ENCODE measurements at regions not wholly inside any gene's neighbourhood (a gene's known extent, or its start where the extent isn't known, plus 50 kb on each side); places are given as distances from the start of the nearest gene placed in this dataset.

DNA sequence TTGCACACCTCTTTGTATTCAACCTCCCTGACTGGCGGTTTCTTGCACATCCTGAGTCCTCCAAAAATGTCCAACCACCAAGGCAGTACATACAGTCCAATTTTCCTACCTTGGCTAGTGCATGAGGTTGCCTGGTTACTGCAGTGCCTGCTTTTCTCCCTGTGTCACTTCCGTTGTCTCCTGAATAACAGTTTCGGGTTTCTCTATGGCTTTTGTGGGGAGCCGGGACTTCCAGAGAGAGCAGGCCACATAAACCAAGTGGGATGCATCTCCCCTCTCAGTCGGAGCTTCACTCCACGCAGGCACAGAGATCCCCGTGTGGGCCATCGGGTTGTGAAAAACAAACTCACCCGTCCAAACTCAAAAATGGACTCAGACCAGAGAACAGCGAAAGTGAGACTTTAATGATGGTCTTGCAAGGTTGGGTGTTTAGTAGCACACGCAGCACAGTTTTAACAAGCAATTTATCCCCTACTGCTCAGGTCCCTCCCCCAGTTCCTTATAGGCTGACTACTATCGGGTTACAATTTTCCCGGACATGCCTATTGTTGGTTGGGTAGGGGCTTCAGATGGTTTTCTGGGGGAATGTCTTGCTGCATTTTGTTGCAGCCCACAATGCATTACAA, 173.1 kb downstream of the POU4F1 start:
- DNase-seq (ENCODE audit: low read depth) = no peak
- no peak for TF ChIP-seq CTCF (IDR thresholded peaks at IDR 0.05; ENCODE audit: insufficient read depth, low read depth, low read length)
- no peak overlapping the region for H3K4me3 ChIP-seq (ENCODE audit: low read depth, low read length)

GRCh38 chr13:78428646-78429045, 174.7 kb downstream of the POU4F1 start:
- no peak for DNase-seq (ENCODE audit: low read depth)
- no peak for TF ChIP-seq CTCF (IDR thresholded peaks at IDR 0.05; ENCODE audit: insufficient read depth, low read depth, low read length)
- no peak overlapping the region for H3K4me3 ChIP-seq (ENCODE audit: low read depth, low read length)

GRCh38 chr13:78426183-78426582, 177.2 kb downstream of the POU4F1 start:
- no peak overlapping the region for H3K4me3 ChIP-seq (ENCODE audit: low read depth, low read length)
- TF ChIP-seq CTCF (IDR thresholded peaks at IDR 0.05; ENCODE audit: insufficient read depth, low read depth, low read length) = no peak
- DNase-seq (ENCODE audit: low read depth) = no peak

DNA sequence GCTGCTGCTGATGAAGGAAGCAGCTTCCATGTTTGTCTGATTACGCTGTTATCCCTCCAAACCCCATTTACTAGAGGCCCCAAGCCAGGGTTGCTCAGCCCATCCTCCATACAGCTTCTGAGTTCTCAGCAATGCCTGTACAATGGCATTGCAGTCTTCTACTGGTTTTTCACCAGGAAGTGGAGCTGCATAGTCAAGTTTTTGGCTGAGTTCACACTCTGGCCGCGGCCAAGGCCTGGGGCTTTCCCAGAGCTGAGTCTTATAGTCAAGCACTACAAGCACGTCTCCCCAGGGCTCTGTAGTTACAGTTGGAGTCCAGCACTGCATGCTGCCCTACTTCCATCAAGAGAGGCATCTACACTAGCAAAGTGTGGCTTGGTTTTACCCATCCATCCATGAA, 182.5 kb downstream of the POU4F1 start:
- no peak overlapping the region for H3K4me3 ChIP-seq (ENCODE audit: low read depth, low read length)
- TF ChIP-seq CTCF (IDR thresholded peaks at IDR 0.05; ENCODE audit: insufficient read depth, low read depth, low read length) = no peak
- no peak for DNase-seq (ENCODE audit: low read depth)

DNA sequence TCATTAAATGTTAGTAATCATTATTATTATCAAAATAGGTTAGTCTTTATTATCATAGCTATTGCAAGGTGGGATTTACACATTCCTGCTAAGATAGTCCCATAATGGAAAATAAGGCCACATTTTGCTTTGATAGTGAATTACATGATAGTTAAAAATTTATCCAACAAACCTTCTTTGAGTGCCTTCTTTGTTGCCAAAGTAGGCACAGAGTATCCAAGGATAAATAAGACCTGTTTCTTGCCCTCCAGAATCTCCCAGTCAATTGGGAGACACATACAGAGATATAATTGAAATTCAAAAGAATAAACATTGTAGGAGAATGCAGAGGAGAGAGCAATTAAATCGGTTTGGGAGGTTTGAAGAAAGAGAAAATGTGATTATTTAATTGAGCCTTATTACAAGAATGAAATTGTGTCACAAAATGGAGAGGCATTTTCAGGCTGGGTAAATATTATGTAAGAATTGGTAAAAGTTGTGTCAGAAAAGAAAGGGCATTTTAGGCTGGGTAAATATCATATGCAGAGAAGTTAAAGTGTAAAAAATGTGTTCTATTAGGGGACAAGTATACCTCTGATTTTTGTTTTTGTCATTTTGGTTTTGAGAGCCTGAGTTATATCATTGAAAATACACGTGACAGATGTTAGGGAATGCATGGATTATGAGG, 189.3 kb downstream of the POU4F1 start:
- DNase-seq (ENCODE audit: low read depth) = no peak
- no peak for TF ChIP-seq CTCF (IDR thresholded peaks at IDR 0.05; ENCODE audit: insufficient read depth, low read depth, low read length)
- no peak overlapping the region for H3K4me3 ChIP-seq (ENCODE audit: low read depth, low read length)

- DNase-seq (ENCODE audit: low read depth) = no peak
- no peak for TF ChIP-seq CTCF (IDR thresholded peaks at IDR 0.05; ENCODE audit: insufficient read depth, low read depth, low read length)
- H3K4me3 ChIP-seq (ENCODE audit: low read depth, low read length) = no peak overlapping the region
Observed at GRCh38 chr13:78410847-78411246, 192.5 kb downstream of the POU4F1 start.

GRCh38 chr13:78410164-78410563, 193.2 kb downstream of the POU4F1 start:
- no peak overlapping the region for H3K4me3 ChIP-seq (ENCODE audit: low read depth, low read length)
- no peak for TF ChIP-seq CTCF (IDR thresholded peaks at IDR 0.05; ENCODE audit: insufficient read depth, low read depth, low read length)
- DNase-seq (ENCODE audit: low read depth) = no peak

Measured in fibroblast of villous mesenchyme (primary cell).